ENCODE measurements at regions not wholly inside any gene's neighbourhood (a gene's known extent, or its start where the extent isn't known, plus 50 kb on each side); places are given as distances from the start of the nearest gene placed in this dataset.

GRCh38 chr7:32147546-32148268 lies 77.5 kb upstream of the PDE1C start:
- no peaks in the 10 kb centered on the region for H3K4me1 ChIP-seq
- H3K27ac ChIP-seq = no peak overlapping the region
- DNase-seq = no peak
- no peaks in the 10 kb centered on the region for H3K36me3 ChIP-seq
- no peak overlapping the region for H3K4me3 ChIP-seq
- H3K27me3 ChIP-seq = no peaks in the 10 kb centered on the region
- H3K9me3 ChIP-seq = no peaks in the 10 kb centered on the region
- intact Hi-C loops (cut with DNase I; ENCODE audit: low total_unique reads) = no loop called here
- no peak for TF ChIP-seq CTCF (IDR thresholded peaks at IDR 0.05)

- intact Hi-C loops (cut with DNase I; ENCODE audit: low total_unique reads) = no loop called here
- TF ChIP-seq CTCF (IDR thresholded peaks at IDR 0.05) = no peak
Measured at GRCh38 chr7:32145911-32146310, 75.7 kb upstream of the PDE1C start.

GRCh38 chr7:32144676-32145075 lies 74.5 kb upstream of the PDE1C start:
- no peaks in the 10 kb centered on the region for H3K4me1 ChIP-seq
- no peak overlapping the region for H3K4me3 ChIP-seq
- no peak for TF ChIP-seq CTCF (IDR thresholded peaks at IDR 0.05)
- no peaks in the 10 kb centered on the region for H3K36me3 ChIP-seq
- H3K27ac ChIP-seq = no peak overlapping the region
- H3K9me3 ChIP-seq = no peaks in the 10 kb centered on the region
- DNase-seq = no peak
- intact Hi-C loops (cut with DNase I; ENCODE audit: low total_unique reads) = no loop called here
- H3K27me3 ChIP-seq = no peaks in the 10 kb centered on the region

More at GRCh38 chr7:32145911-32146310, 75.7 kb upstream of the PDE1C start:
- Histone ChIP-seq H3K27me3 (no peaks in the 10 kb centered on the region), H3K4me3 (no peak overlapping the region), H3K4me1 (no peaks in the 10 kb centered on the region), H3K27ac (no peak overlapping the region), H3K36me3 (no peaks in the 10 kb centered on the region), H3K9me3 (no peaks in the 10 kb centered on the region)
- no peak for DNase-seq

- no peak for TF ChIP-seq CTCF (IDR thresholded peaks at IDR 0.05)
- H3K4me3 ChIP-seq = no peak overlapping the region
- H3K27me3 ChIP-seq = no peaks in the 10 kb centered on the region
- no peaks in the 10 kb centered on the region for H3K4me1 ChIP-seq
- intact Hi-C loops (cut with DNase I; ENCODE audit: low total_unique reads) = no loop called here
- no peak for DNase-seq
- no peaks in the 10 kb centered on the region for H3K9me3 ChIP-seq
- no peak overlapping the region for H3K27ac ChIP-seq
- H3K36me3 ChIP-seq = no peaks in the 10 kb centered on the region
Measured at GRCh38 chr7:32143301-32143700, 73.1 kb upstream of the PDE1C start.

- Histone ChIP-seq H3K27me3 (no peaks in the 10 kb centered on the region), H3K9me3 (no peaks in the 10 kb centered on the region), H3K4me3 (no peak overlapping the region), H3K4me1 (no peaks in the 10 kb centered on the region), H3K27ac (no peak overlapping the region), H3K36me3 (no peaks in the 10 kb centered on the region)
- no peak for DNase-seq
- intact Hi-C loops (cut with DNase I; ENCODE audit: low total_unique reads) = no loop called here
- TF ChIP-seq CTCF (IDR thresholded peaks at IDR 0.05) = no peak
Measured at GRCh38 chr7:32142649-32143048, 72.4 kb upstream of the PDE1C start.

All from tibial artery (tissue), 4 donors.